ENCODE measurements at regions not wholly inside any gene's neighbourhood (a gene's known extent, or its start where the extent isn't known, plus 50 kb on each side); places are given as distances from the start of the nearest gene placed in this dataset.

DNA sequence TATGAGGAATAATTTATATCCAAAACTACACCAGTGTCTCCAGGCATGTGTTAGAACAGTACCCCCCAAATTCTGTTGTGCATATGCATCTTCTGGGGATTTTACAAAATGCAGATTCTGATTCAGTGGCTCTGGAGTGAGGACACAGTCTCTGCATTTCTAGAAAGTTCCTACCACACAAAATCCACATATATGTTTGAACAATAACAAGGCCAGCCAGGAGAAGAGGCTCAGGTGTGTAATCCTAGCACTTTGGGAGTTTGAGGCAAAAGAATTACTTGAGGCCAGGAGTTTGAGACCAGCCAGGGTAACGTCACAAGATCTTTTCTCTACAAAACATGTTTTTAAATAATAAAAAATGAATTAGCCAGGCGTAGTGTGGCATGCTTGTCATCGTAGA is 84.9 kb downstream of the ZNF280B start:
- no peak for DNase-seq

DNA sequence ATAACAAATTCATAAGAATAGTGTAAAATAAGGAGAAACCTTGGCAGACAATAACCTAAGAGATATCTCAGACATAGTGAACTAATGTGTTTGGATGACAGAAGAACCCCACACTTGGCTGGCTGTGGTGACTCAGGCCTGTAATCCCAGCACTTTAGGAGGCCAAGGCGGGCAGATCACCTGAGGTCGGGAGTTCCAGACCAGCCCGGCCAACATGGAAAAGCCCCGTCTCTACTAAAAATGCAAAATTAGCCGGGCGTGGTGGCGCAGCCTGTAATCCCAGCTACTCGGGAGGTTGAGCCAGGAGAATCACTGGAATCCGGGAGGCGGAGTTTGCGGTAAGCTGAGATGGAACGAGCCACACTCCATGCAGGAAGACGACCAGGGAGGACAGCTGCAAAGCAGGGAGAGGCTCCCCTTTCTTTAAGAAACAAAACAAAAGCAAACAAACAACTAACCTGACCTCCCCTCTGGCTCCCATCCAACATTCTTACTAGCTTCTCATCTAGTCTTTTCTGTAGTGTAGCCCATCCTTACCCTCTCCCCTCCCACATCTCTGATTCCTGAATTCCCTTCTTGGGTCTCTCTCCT is 84.2 kb downstream of the ZNF280B start:
- no peak for DNase-seq

DNA sequence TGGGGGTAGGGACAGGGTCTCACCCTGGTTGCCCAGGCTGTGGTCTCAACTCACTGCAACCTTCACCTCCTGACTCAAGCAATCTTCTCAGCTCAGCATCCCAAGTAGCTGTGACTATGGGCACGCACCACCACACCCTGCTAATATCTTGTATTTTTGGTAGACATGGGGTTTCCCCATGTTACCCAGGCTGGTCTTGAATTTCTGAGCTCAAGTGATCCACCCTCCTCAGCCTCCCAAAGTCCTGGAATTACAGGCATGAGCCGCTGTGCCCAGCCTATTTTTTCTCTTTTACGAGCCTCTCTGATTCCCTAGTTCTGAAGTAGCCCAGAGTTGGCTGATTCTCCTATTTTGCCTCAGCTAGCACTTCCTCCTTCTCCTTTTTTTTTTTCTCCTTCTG is 83.6 kb downstream of the ZNF280B start:
- no peak for DNase-seq

DNA sequence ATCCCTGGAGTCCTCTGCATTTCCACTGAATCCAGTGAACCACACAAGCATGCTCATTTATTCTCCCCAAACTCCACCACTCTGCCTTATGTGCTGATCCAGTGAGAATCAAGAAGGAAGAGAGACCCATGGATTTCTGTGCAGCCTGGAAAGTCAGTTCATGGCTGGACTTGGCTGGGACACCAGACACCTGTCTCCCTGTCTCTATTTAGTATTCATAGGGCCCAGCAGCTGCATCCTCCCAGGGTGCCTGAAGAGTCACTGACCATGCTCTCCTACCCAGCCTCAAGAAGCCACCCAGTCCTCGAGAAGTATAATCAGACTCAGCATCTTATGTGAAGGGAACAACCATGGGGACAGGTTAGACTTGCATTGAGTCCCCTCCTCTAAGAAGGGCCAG is 83.2 kb downstream of the ZNF280B start:
- no peak for DNase-seq

DNA sequence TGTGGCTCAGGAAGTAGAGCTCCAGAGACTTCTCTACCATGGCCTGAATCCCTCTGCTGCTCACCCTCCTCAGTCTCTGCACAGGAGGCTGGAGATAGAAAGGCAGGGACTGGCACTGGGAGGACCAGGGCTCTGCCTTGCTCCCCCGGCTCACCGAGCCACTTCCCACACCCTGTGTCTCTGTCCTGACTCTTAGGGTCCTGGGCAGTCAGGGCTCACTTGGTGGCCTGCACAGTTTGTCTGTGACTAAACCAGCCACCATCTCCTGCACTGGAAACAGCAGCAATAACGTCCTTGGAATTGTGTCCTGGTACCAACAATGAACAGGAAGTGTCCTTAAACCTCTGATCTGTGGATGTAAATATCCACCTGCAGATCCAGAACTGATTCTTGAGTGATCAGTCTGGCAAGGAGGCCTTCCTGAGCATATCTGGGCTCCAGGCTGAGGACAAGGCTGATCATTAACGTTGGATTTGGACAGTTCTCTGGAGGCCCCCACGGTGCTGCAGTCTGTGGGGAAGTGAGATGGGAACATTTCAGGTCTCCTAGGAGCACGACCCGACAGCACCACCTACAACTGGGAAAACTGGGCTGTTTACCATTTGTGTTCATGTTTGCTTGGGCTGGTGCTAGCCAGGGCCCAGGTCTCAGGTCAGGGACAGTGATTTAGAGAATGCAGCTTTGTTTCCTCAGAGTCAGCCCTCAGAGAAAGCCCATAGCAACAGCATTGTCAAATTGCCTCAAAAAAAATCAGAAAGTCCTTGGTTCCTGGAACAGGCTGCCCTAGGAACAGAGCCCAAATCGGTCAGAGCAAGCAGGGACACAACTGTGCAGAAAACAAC is 82.5 kb downstream of the ZNF280B start:
- no peak for DNase-seq

DNA sequence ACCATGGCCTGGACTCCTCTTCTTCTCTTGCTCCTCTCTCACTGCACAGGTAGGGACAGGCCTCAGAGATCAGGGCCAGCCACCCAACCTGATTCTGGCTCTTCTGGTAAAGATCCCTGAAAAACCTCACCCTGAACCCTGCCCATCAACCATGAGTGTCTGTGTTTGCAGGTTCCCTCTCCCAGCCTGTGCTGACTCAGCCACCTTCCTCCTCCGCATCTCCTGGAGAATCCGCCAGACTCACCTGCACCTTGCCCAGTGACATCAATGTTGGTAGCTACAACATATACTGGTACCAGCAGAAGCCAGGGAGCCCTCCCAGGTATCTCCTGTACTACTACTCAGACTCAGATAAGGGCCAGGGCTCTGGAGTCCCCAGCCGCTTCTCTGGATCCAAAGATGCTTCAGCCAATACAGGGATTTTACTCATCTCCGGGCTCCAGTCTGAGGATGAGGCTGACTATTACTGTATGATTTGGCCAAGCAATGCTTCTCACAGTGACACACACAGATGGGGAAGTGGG is 80.9 kb downstream of the ZNF280B start:
- no peak for DNase-seq

DNA sequence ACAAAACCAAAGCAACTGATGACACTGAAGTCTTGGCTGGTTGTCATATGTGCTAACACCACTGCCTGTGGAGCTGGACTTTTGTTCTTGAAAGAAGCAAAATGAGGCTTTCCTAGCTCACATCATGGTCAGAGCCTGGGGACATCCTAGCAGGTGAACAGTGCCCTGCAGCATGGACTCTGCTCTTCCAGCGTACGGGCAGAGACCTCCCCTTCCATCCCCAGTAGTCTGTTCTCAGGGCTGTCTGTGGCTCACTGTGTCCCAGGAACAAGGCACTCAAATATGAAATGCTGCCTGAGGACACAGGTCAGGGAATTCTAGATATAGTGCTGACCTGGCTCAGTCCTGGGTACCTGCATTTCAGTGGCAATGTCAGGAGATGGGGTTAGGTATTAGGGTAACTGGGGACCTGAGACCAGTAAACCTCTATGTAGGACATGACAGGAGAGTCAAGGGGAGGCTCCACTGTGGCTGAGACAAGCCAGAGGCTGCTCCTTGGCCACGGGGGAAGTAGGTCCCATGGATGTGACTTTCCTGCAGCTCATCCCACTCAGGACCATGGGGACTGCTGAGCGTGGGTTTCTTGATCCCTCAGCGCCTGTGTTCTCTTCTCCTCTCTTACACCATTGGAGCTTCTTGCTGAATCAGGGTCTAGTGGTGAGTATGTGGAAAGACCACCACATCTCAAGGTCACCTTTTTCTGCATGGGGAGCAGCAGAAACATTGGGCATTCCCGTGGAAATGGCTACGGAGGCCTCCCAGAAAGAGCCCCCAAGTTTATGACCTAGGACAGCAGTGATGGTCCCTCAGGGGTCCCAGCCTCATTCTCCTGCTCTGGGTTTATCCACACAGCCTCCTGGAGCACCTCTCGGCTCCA is 80.1 kb downstream of the ZNF280B start:
- DNase-seq = no peak

DNA sequence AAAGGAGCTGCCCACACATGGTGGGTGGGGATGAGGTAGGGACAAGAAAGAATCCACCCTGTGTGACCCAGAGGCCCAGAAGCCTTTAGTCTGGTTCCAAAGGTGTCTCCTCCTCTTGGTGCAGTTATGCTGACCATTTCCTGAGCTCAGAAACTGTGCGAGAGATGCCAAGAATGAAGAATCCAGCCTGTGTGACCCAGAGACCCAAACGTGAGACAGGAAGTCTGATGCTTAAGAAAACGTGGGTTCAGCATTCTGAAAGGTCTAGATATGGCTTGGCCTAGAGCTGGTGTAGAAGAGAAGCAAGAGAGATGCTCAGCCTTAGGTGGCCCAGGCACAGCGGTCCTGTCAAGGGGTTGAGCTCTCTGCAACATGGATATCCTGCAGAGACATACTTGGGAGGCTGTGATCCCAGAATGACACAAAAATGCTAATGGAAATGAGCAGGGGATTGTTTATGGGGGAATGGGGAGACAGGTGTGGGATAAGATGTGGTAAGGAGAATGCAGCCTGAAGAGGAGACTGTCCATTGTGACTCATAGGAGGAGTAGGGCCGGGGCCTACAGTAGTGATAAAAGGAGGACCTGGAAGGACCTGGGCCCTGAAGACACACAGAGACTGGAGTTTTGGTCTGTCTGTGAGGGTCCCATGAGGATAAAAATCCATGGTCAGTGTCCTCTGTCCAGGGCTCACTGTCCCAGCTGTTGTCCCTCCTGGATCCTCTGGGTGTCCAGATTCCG is 79.0 kb downstream of the ZNF280B start:
- no peak for DNase-seq

DNA sequence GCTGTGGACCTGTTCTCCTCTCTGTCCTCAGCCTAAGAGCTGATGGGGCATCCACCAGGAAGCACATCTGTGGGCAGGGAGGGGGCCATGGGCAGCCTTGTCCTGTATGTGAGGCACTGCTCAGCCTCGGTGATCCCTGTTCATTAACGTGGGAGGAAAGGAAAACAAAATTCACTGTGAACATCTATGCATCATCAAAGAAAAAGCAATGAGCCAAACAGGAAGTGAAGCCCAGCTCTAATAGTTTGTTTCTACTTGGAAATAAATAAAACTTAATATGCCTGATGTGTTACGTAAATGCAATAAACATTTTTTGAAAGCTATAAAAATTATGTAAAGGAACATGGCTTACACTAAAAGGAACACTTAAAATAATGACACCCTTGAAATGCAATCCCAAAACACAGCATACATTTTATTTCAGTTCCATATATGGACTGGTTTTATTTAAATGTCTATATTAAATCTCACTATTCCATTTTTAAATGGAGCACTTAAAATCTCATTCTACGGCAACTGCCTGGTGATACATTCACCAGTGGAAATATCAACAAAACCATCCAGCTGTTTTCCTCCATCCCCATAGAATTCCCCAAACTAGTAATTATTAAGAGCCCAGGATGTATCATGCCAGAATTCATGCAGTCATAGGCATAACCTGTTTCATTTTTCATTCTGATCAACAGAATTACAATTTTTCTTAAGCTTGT is 78.3 kb downstream of the ZNF280B start:
- no peak for DNase-seq

DNA sequence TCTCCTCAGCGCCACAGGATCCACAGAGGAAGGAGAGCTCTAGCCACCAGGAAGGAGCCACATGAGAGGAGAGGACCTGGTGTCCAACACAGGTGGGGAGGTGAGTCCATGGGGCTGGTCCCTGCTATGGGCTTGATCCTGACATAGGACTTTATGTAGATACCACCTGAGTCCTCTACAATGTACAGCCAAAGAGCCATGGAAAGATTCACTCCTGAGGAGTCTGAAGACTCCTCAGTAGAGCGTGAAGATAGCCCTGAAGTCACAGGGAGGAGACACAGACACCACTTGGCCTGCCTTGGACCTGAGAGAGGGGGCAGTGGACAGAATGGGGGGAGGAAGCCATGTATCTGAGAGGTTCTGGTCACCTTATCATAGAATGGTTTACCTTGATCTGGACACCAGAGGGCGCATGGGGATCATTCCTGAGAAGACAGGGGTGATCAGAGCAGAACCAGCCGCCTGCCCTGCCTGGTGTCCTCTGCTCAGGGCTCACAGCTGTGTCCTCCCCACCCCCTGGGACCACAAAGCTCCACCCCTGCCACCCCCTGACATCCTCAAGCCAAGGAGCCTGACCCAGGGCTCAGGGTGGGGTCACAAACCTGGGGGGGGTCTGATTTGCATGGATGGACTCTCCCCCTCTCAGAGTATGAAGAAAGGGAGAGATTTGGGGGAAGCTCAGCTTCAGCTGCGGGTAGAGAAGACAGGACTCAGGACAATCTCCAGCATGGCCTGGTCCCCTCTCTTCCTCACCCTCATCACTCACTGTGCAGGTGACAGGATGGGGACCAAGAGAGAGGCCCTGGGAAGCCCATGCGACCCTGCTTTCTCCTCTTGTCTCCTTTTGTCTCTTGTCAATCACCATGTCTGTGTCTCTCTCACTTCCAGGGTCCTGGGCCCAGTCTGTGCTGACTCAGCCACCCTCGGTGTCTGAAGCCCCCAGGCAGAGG is 77.0 kb downstream of the ZNF280B start:
- peak in 3 of 4 experiments; percentile 14 to 28 (median 16) for DNase-seq

DNA sequence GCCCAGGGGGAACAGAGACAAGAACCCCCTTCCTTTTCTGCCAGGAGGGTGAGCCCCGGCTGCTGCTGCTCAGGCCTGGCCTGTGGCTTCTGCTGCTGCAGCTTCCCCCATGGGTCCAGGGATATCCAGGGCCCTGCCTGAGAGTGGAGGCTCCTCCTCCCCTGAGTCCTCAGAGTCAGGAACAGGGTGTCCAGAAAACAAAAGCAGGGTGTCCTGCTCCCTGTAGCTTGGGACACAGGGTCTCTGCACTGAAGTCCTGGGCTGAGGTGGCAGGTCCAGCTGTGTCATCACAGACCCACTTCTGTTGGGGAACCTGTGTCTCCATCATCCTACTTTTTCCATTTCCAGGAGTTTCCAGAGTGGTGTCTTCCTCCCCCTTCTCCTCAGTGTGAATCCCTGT is 76.1 kb downstream of the ZNF280B start:
- no peak for DNase-seq

DNA sequence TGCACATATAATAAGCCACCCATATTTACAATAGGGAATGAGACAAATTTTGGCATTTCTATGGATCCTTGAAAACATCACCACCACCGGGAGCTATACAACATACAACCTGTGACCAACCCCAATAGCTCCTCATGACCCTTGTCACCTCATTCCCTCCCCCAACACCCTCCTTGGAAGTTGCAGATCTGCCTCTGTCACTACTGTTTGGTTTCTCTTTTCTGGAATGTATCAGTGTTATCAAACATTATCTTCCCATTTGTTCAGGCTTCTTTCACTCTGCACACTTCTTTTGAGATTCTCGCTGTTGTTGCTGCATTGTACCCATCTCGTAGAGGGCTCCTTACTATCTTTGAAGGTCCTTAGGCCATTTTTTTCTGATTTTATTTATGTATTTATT is 75.6 kb downstream of the ZNF280B start:
- no peak for DNase-seq

DNA sequence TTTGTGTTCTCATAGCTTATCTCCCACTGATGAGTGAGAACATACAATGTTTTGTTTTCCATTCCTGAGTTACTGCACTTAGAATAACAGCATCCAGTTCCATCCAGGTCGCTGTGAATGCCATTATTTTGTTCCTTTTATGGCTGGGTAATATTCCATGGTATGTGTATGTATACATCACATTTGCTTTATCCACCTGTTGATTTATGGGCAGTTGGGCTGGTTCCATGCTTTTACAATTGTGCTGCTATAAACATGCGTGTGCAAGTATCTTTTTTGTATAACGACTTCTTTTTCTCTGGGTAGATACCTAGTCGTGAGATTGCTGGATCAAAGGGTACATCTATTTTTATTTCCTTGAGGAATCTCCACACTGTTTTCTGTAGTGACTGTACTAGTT is 74.8 kb downstream of the ZNF280B start:
- no peak for DNase-seq
